ENCODE measurements at regions not wholly inside any gene's neighbourhood (a gene's known extent, or its start where the extent isn't known, plus 50 kb on each side); places are given as distances from the start of the nearest gene placed in this dataset.
"Not testable (repeated sequence)": the region's sequence is repeated elsewhere in the genome, so short reads cannot be mapped to it uniquely, and the experiment has no call there.

DNA sequence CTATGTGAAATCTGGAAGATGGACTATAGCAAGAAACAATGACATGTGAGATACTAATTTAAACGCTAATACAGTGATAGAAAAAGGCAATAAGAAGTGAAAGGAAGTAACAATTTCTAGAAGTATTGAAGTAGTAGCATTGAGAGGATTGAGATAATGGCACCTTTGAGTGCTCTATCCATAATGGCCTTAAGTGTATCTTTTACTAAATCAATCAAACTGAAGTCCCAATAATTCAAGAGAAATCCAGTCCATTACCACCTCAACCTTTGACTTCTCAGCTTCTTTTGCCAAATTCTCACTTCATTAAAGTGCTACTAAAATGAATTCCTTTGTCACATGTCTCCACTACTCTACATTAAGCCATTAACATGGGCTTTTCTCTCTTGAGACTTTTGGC is 82.6 kb upstream of the KYNU start:
- no peak for ATAC-seq (ENCODE audit: insufficient read depth, low FRiP score)
- Histone ChIP-seq H3K4me3 (no peak overlapping the region), H3K9me3 (ENCODE audit: control insufficient read depth in 4 of 4, insufficient read depth in 3 of 4, low read length in 3 of 4) (no peaks in the 10 kb centered on the region), H3K4me1 (ENCODE audit: control insufficient read depth in 5 of 5, insufficient read depth in 5 of 5, low read length in 5 of 5) (no peaks in the 10 kb centered on the region), H3K27me3 (ENCODE audit: control insufficient read depth in 3 of 3, insufficient read depth in 3 of 3, low read length in 2 of 3) (no peaks in the 10 kb centered on the region), H3K27ac (ENCODE audit: low read depth in 1 of 2, low read length in 1 of 2) (no peak overlapping the region), H3K9ac (ENCODE audit: insufficient read depth in 1 of 2, low read length in 2 of 2) (no peak overlapping the region), H3K36me3 (ENCODE audit: control insufficient read depth in 4 of 4, insufficient read depth in 4 of 4, low read length in 4 of 4) (no peaks in the 10 kb centered on the region)
- 77 to 89% methylated on average over 1 of the region's 1 CpG for WGBS, 2 donors
- TF ChIP-seq, protein P1, sequence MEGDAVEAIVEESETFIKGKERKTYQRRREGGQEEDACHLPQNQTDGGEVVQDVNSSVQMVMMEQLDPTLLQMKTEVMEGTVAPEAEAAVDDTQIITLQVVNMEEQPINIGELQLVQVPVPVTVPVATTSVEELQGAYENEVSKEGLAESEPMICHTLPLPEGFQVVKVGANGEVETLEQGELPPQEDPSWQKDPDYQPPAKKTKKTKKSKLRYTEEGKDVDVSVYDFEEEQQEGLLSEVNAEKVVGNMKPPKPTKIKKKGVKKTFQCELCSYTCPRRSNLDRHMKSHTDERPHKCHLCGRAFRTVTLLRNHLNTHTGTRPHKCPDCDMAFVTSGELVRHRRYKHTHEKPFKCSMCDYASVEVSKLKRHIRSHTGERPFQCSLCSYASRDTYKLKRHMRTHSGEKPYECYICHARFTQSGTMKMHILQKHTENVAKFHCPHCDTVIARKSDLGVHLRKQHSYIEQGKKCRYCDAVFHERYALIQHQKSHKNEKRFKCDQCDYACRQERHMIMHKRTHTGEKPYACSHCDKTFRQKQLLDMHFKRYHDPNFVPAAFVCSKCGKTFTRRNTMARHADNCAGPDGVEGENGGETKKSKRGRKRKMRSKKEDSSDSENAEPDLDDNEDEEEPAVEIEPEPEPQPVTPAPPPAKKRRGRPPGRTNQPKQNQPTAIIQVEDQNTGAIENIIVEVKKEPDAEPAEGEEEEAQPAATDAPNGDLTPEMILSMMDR (IDR thresholded peaks at IDR 0.05; ENCODE audit: control extremely low read depth, extremely low read depth) = no peak
- DNase-seq = no peak

DNA sequence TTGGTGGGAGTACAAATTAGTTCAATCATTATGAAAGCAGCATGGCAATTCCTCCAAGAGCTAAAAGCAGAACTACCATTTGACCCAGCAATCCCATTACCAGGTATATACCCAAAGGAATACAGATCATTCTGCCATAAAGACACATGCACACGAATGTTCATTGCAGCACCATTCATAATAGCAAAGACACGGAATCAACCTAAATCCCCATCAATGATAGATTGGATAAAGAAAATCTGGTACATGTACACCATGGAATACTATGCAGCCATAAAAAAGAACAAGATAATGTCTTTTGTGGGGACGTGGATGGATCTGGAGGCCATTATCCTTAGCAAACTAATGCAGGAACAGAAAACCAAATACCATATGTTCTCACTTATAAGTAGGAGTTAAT is 85.1 kb upstream of the KYNU start:
- H3K4me3 ChIP-seq; ATAC-seq (ENCODE audit: insufficient read depth, low FRiP score); H3K9ac ChIP-seq (ENCODE audit: insufficient read depth in 1 of 2, low read length in 2 of 2); H3K27ac ChIP-seq (ENCODE audit: low read depth in 1 of 2, low read length in 1 of 2); H3K9me3 ChIP-seq (ENCODE audit: control insufficient read depth in 4 of 4, insufficient read depth in 3 of 4, low read length in 3 of 4); H3K36me3 ChIP-seq (ENCODE audit: control insufficient read depth in 4 of 4, insufficient read depth in 4 of 4, low read length in 4 of 4); H3K27me3 ChIP-seq (ENCODE audit: control insufficient read depth in 3 of 3, insufficient read depth in 3 of 3, low read length in 2 of 3); DNase-seq; H3K4me1 ChIP-seq (ENCODE audit: control insufficient read depth in 5 of 5, insufficient read depth in 5 of 5, low read length in 5 of 5): not testable (repeated sequence)
- WGBS, 2 donors = 86 to 94% methylated on average over 3 of the region's 3 CpGs

DNA sequence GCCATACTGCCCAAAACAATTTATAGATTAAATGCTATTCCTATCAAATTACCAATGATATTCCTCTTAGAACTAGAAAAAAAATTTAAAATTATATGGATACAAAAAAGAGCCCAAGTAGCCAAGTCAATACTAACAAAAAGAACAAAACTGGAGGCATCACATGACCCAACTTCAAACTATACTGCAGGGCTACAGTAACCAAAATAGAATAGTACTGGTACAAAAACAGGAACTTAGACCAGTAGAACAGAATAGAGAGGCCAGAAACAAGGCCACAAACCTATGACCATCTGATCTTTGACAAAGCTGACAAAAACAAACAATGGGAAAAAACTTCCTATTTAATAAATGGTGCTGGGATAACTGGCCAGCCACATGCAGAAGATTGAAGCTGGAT is 86.1 kb upstream of the KYNU start:
- Histone ChIP-seq H3K27me3 (ENCODE audit: control insufficient read depth in 3 of 3, insufficient read depth in 3 of 3, low read length in 2 of 3) (no peaks in the 10 kb centered on the region), H3K9me3 (ENCODE audit: control insufficient read depth in 4 of 4, insufficient read depth in 3 of 4, low read length in 3 of 4) (no peaks in the 10 kb centered on the region), H3K36me3 (ENCODE audit: control insufficient read depth in 4 of 4, insufficient read depth in 4 of 4, low read length in 4 of 4) (no peaks in the 10 kb centered on the region), H3K9ac (ENCODE audit: insufficient read depth in 1 of 2, low read length in 2 of 2) (no peak overlapping the region), H3K4me3 (no peak overlapping the region), H3K27ac (ENCODE audit: low read depth in 1 of 2, low read length in 1 of 2) (no peak overlapping the region), H3K4me1 (ENCODE audit: control insufficient read depth in 5 of 5, insufficient read depth in 5 of 5, low read length in 5 of 5) (no peaks in the 10 kb centered on the region)
- DNase-seq (no peak), ATAC-seq (ENCODE audit: insufficient read depth, low FRiP score) (no peak)
- TF ChIP-seq, protein P1 (IDR thresholded peaks at IDR 0.05; ENCODE audit: control extremely low read depth, extremely low read depth) = no peak

DNA sequence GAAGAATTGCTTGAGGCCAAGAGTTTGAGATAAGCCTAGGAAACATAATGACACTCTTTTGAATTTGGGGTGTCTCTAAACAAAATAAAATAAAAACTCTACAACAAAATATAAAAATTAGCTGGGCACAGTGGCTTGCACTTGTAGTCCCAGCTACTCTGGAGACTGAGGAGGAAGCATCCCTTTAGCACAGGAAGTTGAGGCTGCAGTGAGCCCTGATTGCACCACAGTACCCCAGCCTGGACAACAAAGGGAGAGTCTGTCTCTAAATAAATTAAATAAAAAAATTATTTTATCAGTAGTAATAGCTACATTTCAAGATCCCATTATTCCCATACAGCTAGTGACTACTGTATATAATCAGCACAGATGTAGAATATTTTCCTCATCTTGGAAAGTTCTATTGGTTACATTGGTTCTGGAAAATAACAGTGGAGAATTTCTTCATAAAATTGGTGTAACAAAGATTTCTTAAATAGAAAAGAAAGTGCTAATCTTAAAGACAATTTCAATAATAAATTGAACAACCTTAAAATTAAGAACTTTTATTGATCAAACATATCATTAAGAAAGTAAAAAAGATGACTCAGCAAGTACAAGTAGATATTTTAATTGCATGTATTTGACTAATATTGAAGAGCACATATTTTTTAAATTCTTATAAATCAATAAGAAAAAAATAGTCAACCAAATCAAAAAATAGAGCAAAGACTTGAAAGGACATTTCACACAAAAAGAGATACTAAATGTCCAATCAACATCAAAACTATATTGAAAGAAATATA is 90.4 kb upstream of the KYNU start:
- ATAC-seq (ENCODE audit: insufficient read depth, low FRiP score) = no peak
- no peaks in the 10 kb centered on the region for H3K9me3 ChIP-seq (ENCODE audit: control insufficient read depth in 4 of 4, insufficient read depth in 3 of 4, low read length in 3 of 4)
- no peak overlapping the region for H3K9ac ChIP-seq (ENCODE audit: insufficient read depth in 1 of 2, low read length in 2 of 2)
- H3K4me1 ChIP-seq (ENCODE audit: control insufficient read depth in 5 of 5, insufficient read depth in 5 of 5, low read length in 5 of 5) = no peaks in the 10 kb centered on the region
- no peaks in the 10 kb centered on the region for H3K27me3 ChIP-seq (ENCODE audit: control insufficient read depth in 3 of 3, insufficient read depth in 3 of 3, low read length in 2 of 3)
- no peaks in the 10 kb centered on the region for H3K36me3 ChIP-seq (ENCODE audit: control insufficient read depth in 4 of 4, insufficient read depth in 4 of 4, low read length in 4 of 4)
- no peak for DNase-seq
- no peak overlapping the region for H3K4me3 ChIP-seq
- no peak overlapping the region for H3K27ac ChIP-seq (ENCODE audit: low read depth in 1 of 2, low read length in 1 of 2)
- TF ChIP-seq, protein P1 (IDR thresholded peaks at IDR 0.05; ENCODE audit: control extremely low read depth, extremely low read depth) = no peak
